SK-N-SH treated with all-trans-retinoic acid at 6 μM for 48 hours (cell line): ENCODE measurements at regions not wholly inside any gene's neighbourhood (a gene's known extent, or its start where the extent isn't known, plus 50 kb on each side); places are given as distances from the start of the nearest gene placed in this dataset.

Experiments
- CREB5 ChIP-seq: fragments of 250-450 bp; sonication (Bioruptor Pico); IDR thresholded peaks from 2 replicates; pipeline ENCODE4 v1.5.1; 2020; ENCODE audit warnings: low read depth, mild to moderate bottlenecking, moderate library complexity
- PATZ1 ChIP-seq: fragments of 250-450 bp; sonication (Bioruptor Pico); IDR thresholded peaks from 2 replicates; pipeline ENCODE4 v1.8.0; 2020; ENCODE audit warnings: mild to moderate bottlenecking, moderate library complexity, borderline replicate concordance
- ZFP30 ChIP-seq: fragments of 450-650 bp; formaldehyde crosslinking; IDR thresholded peaks from 2 replicates; pipeline ENCODE4 v1.5.0; 2022; ENCODE audit warnings: mild to moderate bottlenecking, moderate library complexity

GRCh38 chr15:70153921-70154717 is 56.4 kb upstream of the TLE3 start:
- TF ChIP-seq CREB5 (no peak), PATZ1 (no peak), ZFP30 (CRISPR knock-in tag) (no peak)
